ENCODE measurements at regions not wholly inside any gene's neighbourhood (a gene's known extent, or its start where the extent isn't known, plus 50 kb on each side); places are given as distances from the start of the nearest gene placed in this dataset.

- TF ChIP-seq CTCF (IDR thresholded peaks at IDR 0.05 in 4 of 5, conservative IDR thresholded peaks at IDR 0.05 in 1 of 5) (no peak), POLR2A (IDR thresholded peaks at IDR 0.05) (no peak)
Observed at GRCh38 chr19:29372921-29373797, 152.6 kb upstream of the VSTM2B start.

Data from gastrocnemius medialis (tissue), 4 donors.